C4-2B (cell line): ENCODE measurements at regions not wholly inside any gene's neighbourhood (a gene's known extent, or its start where the extent isn't known, plus 50 kb on each side); places are given as distances from the start of the nearest gene placed in this dataset.

Experiments used
- H3K27ac ChIP-seq: fragments of 450-650 bp; 2 replicates; pipeline ENCODE4 v1.5.1; 2017
- CTCF ChIP-seq: fragments of 450-650 bp; conservative IDR thresholded peaks from 2 replicates; pipeline ENCODE4 v1.5.1; 2017; ENCODE audit warnings: mild to moderate bottlenecking
- ZFX ChIP-seq: fragments of 450-650 bp; IDR thresholded peaks from 2 replicates; pipeline ENCODE4 v1.6.1; 2017

GRCh38 chr5:85760519-85760918, 857.2 kb upstream of the COX7C start:
- H3K27ac ChIP-seq = no peak overlapping the region
- TF ChIP-seq CTCF (no peak), ZFX (no peak)

- TF ChIP-seq CTCF (no peak), ZFX (no peak)
- no peak overlapping the region for H3K27ac ChIP-seq
Observed at GRCh38 chr5:85769347-85769746, 848.4 kb upstream of the COX7C start.

DNA sequence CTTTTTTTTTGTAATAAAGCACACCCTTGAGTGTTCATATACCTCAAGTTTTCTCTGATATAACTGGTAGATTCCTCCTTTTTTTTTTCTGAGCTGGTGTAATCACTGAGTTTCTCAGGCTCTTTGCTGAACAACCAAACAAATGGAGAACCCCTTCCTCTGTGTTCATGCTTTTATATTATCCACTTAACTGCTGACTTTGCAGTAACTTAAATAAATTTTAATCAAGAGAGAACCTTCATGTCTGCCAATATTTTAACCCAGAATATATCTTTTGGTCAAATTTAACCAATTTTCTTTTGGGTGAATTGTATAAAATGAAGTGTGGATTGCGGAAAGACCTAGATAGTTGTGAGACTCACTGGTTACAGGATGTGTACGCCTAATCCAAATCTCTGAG, 833.0 kb upstream of the COX7C start:
- no peak for TF ChIP-seq CTCF
- no peak overlapping the region for H3K27ac ChIP-seq

DNA sequence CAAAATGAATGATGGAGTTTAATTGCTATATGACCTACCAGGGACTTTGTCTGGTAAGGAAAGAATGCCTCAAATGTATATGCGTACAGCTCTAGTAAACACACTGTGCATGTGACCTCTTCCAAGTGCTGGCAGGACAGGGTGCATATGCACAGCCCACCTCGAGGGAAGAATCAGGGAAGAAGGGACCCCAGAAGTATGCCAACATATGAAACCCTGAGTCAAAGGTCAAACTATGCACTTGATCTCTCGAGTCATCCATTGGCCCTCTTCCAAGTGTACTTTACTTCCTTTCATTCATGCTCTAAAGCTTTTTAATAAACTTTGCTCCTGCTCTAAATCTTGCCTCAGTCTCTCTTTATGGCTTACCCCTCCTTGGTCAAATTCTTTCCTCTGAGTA, 804.6 kb upstream of the COX7C start:
- H3K27ac ChIP-seq = no peak overlapping the region
- no peak for TF ChIP-seq CTCF
- TF ChIP-seq ZFX = no peak

DNA sequence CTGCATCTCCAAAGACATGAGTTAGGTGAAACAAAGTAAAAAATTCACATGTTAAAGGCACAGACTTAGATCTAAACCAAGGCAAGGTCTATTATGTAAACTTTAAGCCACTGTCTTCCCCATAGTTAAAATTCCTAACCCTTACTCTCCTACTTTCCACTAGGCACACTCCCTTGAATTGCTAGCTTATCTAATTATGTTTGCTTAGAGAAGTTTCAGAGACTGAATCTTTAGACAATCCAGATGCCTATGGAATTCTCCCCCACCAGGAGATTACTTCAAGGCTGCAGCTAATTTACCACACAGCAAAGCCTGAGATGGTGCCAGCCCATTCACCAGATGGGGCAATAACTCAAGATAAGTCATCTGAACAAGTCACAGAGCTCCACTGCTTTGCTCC, 803.1 kb upstream of the COX7C start:
- H3K27ac ChIP-seq = no peak overlapping the region

GRCh38 chr5:85823462-85824426, 794.0 kb upstream of the COX7C start:
- TF ChIP-seq ZFX = no peak
- TF ChIP-seq CTCF = no peak
- no peak overlapping the region for H3K27ac ChIP-seq

More for the DNA sequence above, 803.1 kb upstream of the COX7C start:
- TF ChIP-seq CTCF (no peak), ZFX (no peak)

GRCh38 chr5:85838781-85839180, 779.0 kb upstream of the COX7C start:
- no peak for TF ChIP-seq CTCF
- TF ChIP-seq ZFX = no peak
- no peak overlapping the region for H3K27ac ChIP-seq
